Neural cell (in vitro differentiated cells): ENCODE measurements at regions not wholly inside any gene's neighbourhood (a gene's known extent, or its start where the extent isn't known, plus 50 kb on each side); places are given as distances from the start of the nearest gene placed in this dataset.

Experiments
- H2AFZ ChIP-seq: fragments of 200-600, 300-800 bp; sonication (generic), shearing (Covaris generic); 2 replicates; pipeline ENCODE4 v1.6.0; 2014; ENCODE audit warnings: low read depth, mild to moderate bottlenecking, antibody characterized with exemption, low read length, moderate library complexity
- H3F3A ChIP-seq: fragments of 200-600 bp; shearing (Covaris generic); 2 replicates; pipeline ENCODE4 v1.6.1; 2016; ENCODE audit warnings: mild to moderate bottlenecking, moderate library complexity, mixed read lengths, antibody characterized with exemption, low read length; ENCODE audit not compliant: insufficient read depth, poor library complexity, severe bottlenecking
- H3K27ac ChIP-seq: fragments of 200-600, 300-800 bp; sonication (generic), shearing (Covaris generic); 2 replicates; pipeline ENCODE4 v1.5.1; 2014; ENCODE audit warnings: mild to moderate bottlenecking, low read length, moderate library complexity
- H3K27me3 ChIP-seq: fragments of 300-800, 200-600 bp; sonication (generic), shearing (Covaris generic); 2 replicates; pipeline ENCODE4 v1.6.0; 2014; ENCODE audit warnings: mild to moderate bottlenecking, low read depth, low read length, moderate library complexity; ENCODE audit not compliant: insufficient read depth
- H3K36me3 ChIP-seq: fragments of 300-800, 200-600 bp; sonication (generic), shearing (Covaris generic); 2 replicates; pipeline ENCODE4 v1.5.1; 2014; ENCODE audit warnings: mild to moderate bottlenecking, antibody characterized with exemption, low read length, moderate library complexity; ENCODE audit not compliant: insufficient read depth
- H3K4me2 ChIP-seq: fragments of 300-800, 200-600 bp; sonication (generic), shearing (Covaris generic); 2 replicates; pipeline ENCODE4 v1.6.0; 2014; ENCODE audit warnings: mild to moderate bottlenecking, low read length
- H3K4me3 ChIP-seq: fragments of 300-800, 200-600 bp; sonication (generic), shearing (Covaris generic); 2 replicates; pipeline ENCODE4 v1.5.1; 2014; ENCODE audit warnings: mild to moderate bottlenecking, low read length, moderate library complexity
- H3K79me2 ChIP-seq: fragments of 200-600 bp; shearing (Covaris generic); replicated peaks from 2 replicates; pipeline ENCODE4 v1.6.0; 2014; ENCODE audit warnings: mild to moderate bottlenecking, low read length, moderate library complexity; ENCODE audit not compliant: insufficient read depth
- H3K9ac ChIP-seq: fragments of 300-800, 200-600 bp; sonication (generic), shearing (Covaris generic); 2 replicates; pipeline ENCODE4 v1.6.1; 2016; ENCODE audit warnings: mild to moderate bottlenecking, low read length, mixed read lengths
- H3K9me2 ChIP-seq: fragments of 200-600 bp; shearing (Covaris generic); 2 replicates; pipeline ENCODE4 v1.6.1; 2016; ENCODE audit warnings: mild to moderate bottlenecking, low read length, mixed read lengths; ENCODE audit not compliant: insufficient read depth
- H3K9me3 ChIP-seq: fragments of 200-600, 300-800 bp; sonication (generic), shearing (Covaris generic); 2 replicates; pipeline ENCODE4 v1.6.1; 2016; ENCODE audit warnings: mild to moderate bottlenecking, mixed run types, low read length, moderate library complexity, mixed read lengths
- H4K20me1 ChIP-seq: fragments of 200-600 bp; shearing (Covaris generic); 2 replicates; pipeline ENCODE4 v1.6.1; 2016; ENCODE audit warnings: mild to moderate bottlenecking, mixed run types; ENCODE audit not compliant: insufficient read depth
- CTCF ChIP-seq: fragments of 450-650 bp; IDR thresholded peaks from 2 replicates; pipeline ENCODE4 v1.5.1; 2014; ENCODE audit warnings: antibody characterized with exemption, mild to moderate bottlenecking, moderate library complexity; ENCODE audit not compliant: poor library complexity, severe bottlenecking
- EP300 ChIP-seq: fragments of 450-650 bp; conservative IDR thresholded peaks from 2 replicates; pipeline ENCODE4 v1.6.1; 2014; ENCODE audit warnings: antibody characterized with exemption, mild to moderate bottlenecking, moderate library complexity; ENCODE audit not compliant: poor library complexity, severe bottlenecking
- EZH2 ChIP-seq: fragments of 200-600, 300-800 bp; shearing (Covaris generic), sonication (generic); IDR thresholded peaks from 2 replicates; pipeline ENCODE4 v1.6.1; 2014; ENCODE audit warnings: antibody characterized with exemption, low read length, borderline replicate concordance, mild to moderate bottlenecking; ENCODE audit not compliant: insufficient read depth, poor library complexity, severe bottlenecking
- MXI1 ChIP-seq: fragments of 450-650 bp; conservative IDR thresholded peaks from 2 replicates; pipeline ENCODE4 v1.6.1; 2014; ENCODE audit warnings: antibody characterized with exemption, mild to moderate bottlenecking; ENCODE audit not compliant: poor library complexity, severe bottlenecking
- POLR2AphosphoS5 ChIP-seq: IDR thresholded peaks from 2 replicates; pipeline ENCODE4 v1.6.1; 2012
- RAD21 ChIP-seq: fragments of 450-650 bp; conservative IDR thresholded peaks from 2 replicates; pipeline ENCODE4 v1.6.1; 2014; ENCODE audit warnings: antibody characterized with exemption, mild to moderate bottlenecking, moderate library complexity
- REST ChIP-seq: IDR thresholded peaks from 2 replicates; pipeline ENCODE4 v1.6.1; 2012; ENCODE audit warnings: borderline replicate concordance
- SMC3 ChIP-seq: fragments of 450-650 bp; conservative IDR thresholded peaks from 2 replicates; pipeline ENCODE4 v1.6.1; 2014; ENCODE audit warnings: antibody characterized with exemption, mild to moderate bottlenecking, moderate library complexity; ENCODE audit not compliant: poor library complexity
- TAF1 ChIP-seq: IDR thresholded peaks from 2 replicates; pipeline ENCODE4 v1.6.1; 2012; ENCODE audit warnings: low read depth

- Histone ChIP-seq H3K9ac (no peak overlapping the region), H3K36me3 (no peaks in the 10 kb centered on the region), H3K27me3 (no peaks in the 10 kb centered on the region), H3K79me2 (no peaks in the 10 kb centered on the region), H3K4me3 (no peak overlapping the region), H3F3A (no peaks in the 10 kb centered on the region), H3K27ac (no peak overlapping the region), H3K9me3 (no peaks in the 10 kb centered on the region), H2AFZ (no peak overlapping the region), H4K20me1 (no peaks in the 10 kb centered on the region), H3K9me2 (no peaks in the 10 kb centered on the region), H3K4me2 (no peak overlapping the region)
- TF ChIP-seq EP300 (no peak), POLR2AphosphoS5 (no peak), SMC3 (no peak), CTCF (no peak), RAD21 (no peak), MXI1 (no peak), EZH2 (no peak), REST (no peak), TAF1 (no peak)
These were observed 388.3 kb upstream of the MAGEC2 start for GRCh38 chrX:142593361-142593862.

GRCh38 chrX:142576615-142577014 lies 371.5 kb upstream of the MAGEC2 start:
- TF ChIP-seq REST (no peak), POLR2AphosphoS5 (no peak), CTCF (no peak), EZH2 (no peak), EP300 (no peak), RAD21 (no peak), SMC3 (no peak), TAF1 (no peak), MXI1 (no peak)
- Histone ChIP-seq H3K36me3 (no peaks in the 10 kb centered on the region), H4K20me1 (no peaks in the 10 kb centered on the region), H3K9me2 (no peaks in the 10 kb centered on the region), H3K27ac (no peak overlapping the region), H3K9ac (no peak overlapping the region), H3F3A (no peaks in the 10 kb centered on the region), H3K9me3 (no peaks in the 10 kb centered on the region), H2AFZ (no peak overlapping the region), H3K27me3 (no peaks in the 10 kb centered on the region), H3K4me3 (no peak overlapping the region), H3K79me2 (no peaks in the 10 kb centered on the region), H3K4me2 (no peak overlapping the region)
